DMS53 treated with DMSO at 0.1 percent for 48 hours (cell line): ENCODE measurements at regions not wholly inside any gene's neighbourhood (a gene's known extent, or its start where the extent isn't known, plus 50 kb on each side); places are given as distances from the start of the nearest gene placed in this dataset.
"Not testable (repeated sequence)": the region's sequence is repeated elsewhere in the genome, so short reads cannot be mapped to it uniquely, and the experiment has no call there.

ENCODE experiments used
- DNase-seq: peaks from one replicate; lab custom pipeline; 2025; ENCODE audit not compliant: unreplicated experiment; lab: John Stamatoyannopoulos, UW

- no peak for DNase-seq
Observed at GRCh38 chr3:118626453-118626852, 408.2 kb downstream of the IGSF11 start.

- DNase-seq = peak; percentile 58
Observed at GRCh38 chr3:118628704-118629341, 405.8 kb downstream of the IGSF11 start.

- no peak for DNase-seq
Observed at GRCh38 chr3:118629821-118630220, 404.8 kb downstream of the IGSF11 start.

GRCh38 chr3:118635711-118636110 lies 398.9 kb downstream of the IGSF11 start:
- no peak for DNase-seq

GRCh38 chr3:118636841-118637240 lies 397.8 kb downstream of the IGSF11 start:
- DNase-seq = no peak

- DNase-seq = no peak
Observed at GRCh38 chr3:118637846-118638245, 396.8 kb downstream of the IGSF11 start.

GRCh38 chr3:118641608-118642007 lies 393.0 kb downstream of the IGSF11 start:
- peak; percentile 7 for DNase-seq

GRCh38 chr3:118671192-118671591 lies 363.5 kb downstream of the IGSF11 start:
- no peak for DNase-seq

GRCh38 chr3:118675305-118675704 lies 359.3 kb downstream of the IGSF11 start:
- no peak for DNase-seq

GRCh38 chr3:118678663-118679062 lies 356.0 kb downstream of the IGSF11 start:
- DNase-seq = not testable (repeated sequence)

- DNase-seq = no peak
Observed at GRCh38 chr3:118682921-118683320, 351.7 kb downstream of the IGSF11 start.

GRCh38 chr3:118683636-118684035 lies 351.0 kb downstream of the IGSF11 start:
- DNase-seq = no peak

GRCh38 chr3:118688396-118688884 lies 346.2 kb downstream of the IGSF11 start:
- DNase-seq = no peak

- no peak for DNase-seq
Observed at GRCh38 chr3:118692416-118692815, 342.2 kb downstream of the IGSF11 start.

GRCh38 chr3:118705487-118706219 lies 329.0 kb downstream of the IGSF11 start:
- no peak for DNase-seq

GRCh38 chr3:118707991-118708390 lies 326.7 kb downstream of the IGSF11 start:
- DNase-seq = no peak

GRCh38 chr3:118710532-118710931 lies 324.1 kb downstream of the IGSF11 start:
- DNase-seq = no peak

- no peak for DNase-seq
Observed at GRCh38 chr3:118713502-118714207, 321.0 kb downstream of the IGSF11 start.

GRCh38 chr3:118714800-118715199 lies 319.8 kb downstream of the IGSF11 start:
- DNase-seq = no peak

- no peak for DNase-seq
Observed at GRCh38 chr3:118729546-118729945, 305.1 kb downstream of the IGSF11 start.

- no peak for DNase-seq
Observed at GRCh38 chr3:118734664-118735063, 300.0 kb downstream of the IGSF11 start.

- DNase-seq = no peak
Observed at GRCh38 chr3:118736107-118736506, 298.5 kb downstream of the IGSF11 start.
